ENCODE measurements at regions not wholly inside any gene's neighbourhood (a gene's known extent, or its start where the extent isn't known, plus 50 kb on each side); places are given as distances from the start of the nearest gene placed in this dataset.

GRCh38 chr3:193895409-193895808 lies 240.5 kb upstream of the HES1 start:
- TF ChIP-seq TAF1 (IDR thresholded peaks at IDR 0.05; ENCODE audit: low read depth, low read length) (no peak), POLR2A (IDR thresholded peaks at IDR 0.05; ENCODE audit: low read depth, low read length) (no peak), POLR2AphosphoS5 (IDR thresholded peaks at IDR 0.05; ENCODE audit: low read depth, low read length) (no peak), PAX5 (IDR thresholded peaks at IDR 0.05; ENCODE audit: insufficient read depth, low read length, severe bottlenecking) (no peak)
